ENCODE measurements at regions not wholly inside any gene's neighbourhood (a gene's known extent, or its start where the extent isn't known, plus 50 kb on each side); places are given as distances from the start of the nearest gene placed in this dataset.

- H3K9me3 ChIP-seq = no peaks in the 10 kb centered on the region
These were observed 808.9 kb upstream of the SEL1L start for GRCh38 chr14:82342596-82342995.

GRCh38 chr14:82345184-82345583 is 811.5 kb upstream of the SEL1L start:
- no peaks in the 10 kb centered on the region for H3K9me3 ChIP-seq
- no peak overlapping the region for H3K27ac ChIP-seq
- DNase-seq (no peak), ATAC-seq (no peak)
- no peaks in the 10 kb centered on the region for H3K36me3 ChIP-seq
- H3K27me3 ChIP-seq = no peaks in the 10 kb centered on the region
- H3K4me3 ChIP-seq = no peak overlapping the region
- no peak for TF ChIP-seq POLR2A (IDR thresholded peaks at IDR 0.05)
- TF ChIP-seq CTCF (IDR thresholded peaks at IDR 0.05) = no peak
- intact Hi-C loops (cut with DNase I) = no loop called here
- no peaks in the 10 kb centered on the region for H3K4me1 ChIP-seq

More at GRCh38 chr14:82342596-82342995, 808.9 kb upstream of the SEL1L start:
- Histone ChIP-seq H3K36me3 (no peaks in the 10 kb centered on the region), H3K4me3 (no peak overlapping the region), H3K27me3 (no peaks in the 10 kb centered on the region), H3K27ac (no peak overlapping the region), H3K4me1 (no peaks in the 10 kb centered on the region)
- no peak for ATAC-seq
- DNase-seq = no peak
- intact Hi-C loops (cut with DNase I) = no loop called here
- TF ChIP-seq CTCF (IDR thresholded peaks at IDR 0.05) (no peak), POLR2A (IDR thresholded peaks at IDR 0.05) (no peak)

GRCh38 chr14:82354126-82354525 is 820.5 kb upstream of the SEL1L start:
- no peaks in the 10 kb centered on the region for H3K36me3 ChIP-seq
- H3K4me3 ChIP-seq = no peak overlapping the region
- intact Hi-C loops (cut with DNase I) = no loop called here
- TF ChIP-seq POLR2A (IDR thresholded peaks at IDR 0.05) (no peak), CTCF (IDR thresholded peaks at IDR 0.05) (no peak)
- no peaks in the 10 kb centered on the region for H3K27me3 ChIP-seq
- no peak overlapping the region for H3K27ac ChIP-seq
- ATAC-seq (no peak), DNase-seq (no peak)
- H3K9me3 ChIP-seq = no peaks in the 10 kb centered on the region
- no peaks in the 10 kb centered on the region for H3K4me1 ChIP-seq

GRCh38 chr14:82359201-82359600 is 825.5 kb upstream of the SEL1L start:
- Histone ChIP-seq H3K9me3 (no peaks in the 10 kb centered on the region), H3K27me3 (no peaks in the 10 kb centered on the region), H3K36me3 (no peaks in the 10 kb centered on the region), H3K4me1 (no peaks in the 10 kb centered on the region), H3K4me3 (no peak overlapping the region), H3K27ac (no peak overlapping the region)
- DNase-seq (no peak), ATAC-seq (no peak)
- intact Hi-C loops (cut with DNase I) = no loop called here
- TF ChIP-seq POLR2A (IDR thresholded peaks at IDR 0.05) (no peak), CTCF (IDR thresholded peaks at IDR 0.05) (no peak)
- 40% methylated on average over 3 of the region's 3 CpGs for WGBS (ENCODE audit: insufficient coverage, low coverage, low lambda C conversion rate, missing lambda C conversion rate)

GRCh38 chr14:82362452-82362851 is 828.8 kb upstream of the SEL1L start:
- peak in 1 of 4 donors; percentile 25 for ATAC-seq
- intact Hi-C loops (cut with DNase I) = no loop called here
- DNase-seq = no peak
- no peak overlapping the region for H3K4me3 ChIP-seq
- no peaks in the 10 kb centered on the region for H3K9me3 ChIP-seq
- H3K36me3 ChIP-seq = no peaks in the 10 kb centered on the region
- H3K27me3 ChIP-seq = no peaks in the 10 kb centered on the region
- TF ChIP-seq CTCF (IDR thresholded peaks at IDR 0.05) (no peak), POLR2A (IDR thresholded peaks at IDR 0.05) (no peak)
- no peak overlapping the region for H3K27ac ChIP-seq
- no peaks in the 10 kb centered on the region for H3K4me1 ChIP-seq
